Endothelial cell of umbilical vein (primary cell): ENCODE measurements at regions not wholly inside any gene's neighbourhood (a gene's known extent, or its start where the extent isn't known, plus 50 kb on each side); places are given as distances from the start of the nearest gene placed in this dataset.

Source experiments
- BruUV-seq: library from RNA; stranded (reverse); fragments of 400-500 nt; replicated peaks from 2 replicates; lab custom pipeline; 2021; lab: Mats Ljungman, UMichigan
- CTCF ChIA-PET: fragments of 300-600, 350-600 bp; sonication (Branson Sonifier 250); formaldehyde crosslinking; loops from one replicate; lab custom pipeline; 2021; ENCODE audit warnings: antibody characterized with exemption, inconsistent platforms; lab: Charles Lee
- POLR2A ChIA-PET: fragments of 300-600, 350-600 bp; sonication (Branson Sonifier 250); formaldehyde crosslinking; loops from one replicate; lab custom pipeline; 2021; ENCODE audit warnings: antibody characterized with exemption, inconsistent platforms; lab: Charles Lee
- DNase-seq: peaks from one replicate; pipeline ENCODE4 v3.0.0-alpha.2; 2011; ENCODE audit warnings: low read depth, low spot score
- FAIRE-seq: peaks from 2 replicates; lab custom pipeline; 2011; peaks lifted over from hg19 to GRCh38; lab: Jason Lieb, UNC
- H2AFZ ChIP-seq: 2 replicates; pipeline ENCODE4 v1.6.0; 2012; ENCODE audit warnings: low read depth, low read length, control low read depth, inconsistent platforms
- H3K27ac ChIP-seq: 2 replicates; pipeline ENCODE4 v1.5.1; 2011; ENCODE audit warnings: low read depth, mild to moderate bottlenecking, control low read depth, low read length, moderate library complexity; ENCODE audit not compliant: insufficient read depth
- H3K27me3 ChIP-seq, 2 experiments: 2 replicates each; pipeline versions ENCODE4 v1.6.0 to v1.6.1; 2011; ENCODE audit warnings: low read length in 2 of 2, mixed read lengths in 1 of 2; ENCODE audit not compliant: control insufficient read depth in 2 of 2, insufficient read depth in 2 of 2
- H3K36me3 ChIP-seq, 2 experiments: 2 replicates in 1 of 2; 3 replicates in 1 of 2; pipeline ENCODE4 v1.5.1; 2011; ENCODE audit warnings: low read length in 2 of 2, mild to moderate bottlenecking in 1 of 2, moderate library complexity in 1 of 2; ENCODE audit not compliant: control insufficient read depth in 2 of 2, insufficient read depth in 2 of 2; ENCODE audit errors: extremely low read depth in 1 of 2
- H3K4me1 ChIP-seq: 3 replicates; pipeline ENCODE4 v1.5.1; 2011; ENCODE audit warnings: mild to moderate bottlenecking, low read length; ENCODE audit not compliant: control insufficient read depth, insufficient read depth; ENCODE audit errors: extremely low read depth
- H3K4me2 ChIP-seq: 2 replicates; pipeline ENCODE4 v1.6.1; 2011; ENCODE audit warnings: low read length, control low read depth, mixed read lengths; ENCODE audit not compliant: insufficient read depth
- H3K4me3 ChIP-seq, 3 experiments: fragments of 200-600 bp in 1 of 3; sonication (generic), shearing (Covaris generic) in 1 of 3; replicated peaks in 1 of 3; 2 replicates each; pipeline ENCODE4 v1.5.1; 2011 to 2016; ENCODE audit warnings: control low read depth in 3 of 3, low read length in 3 of 3, mild to moderate bottlenecking in 2 of 3, inconsistent platforms in 1 of 3, low read depth in 1 of 3, moderate library complexity in 1 of 3; ENCODE audit not compliant: insufficient read depth in 1 of 3
- H3K79me2 ChIP-seq: 2 replicates; pipeline ENCODE4 v1.6.0; 2012; ENCODE audit warnings: low read length, inconsistent platforms; ENCODE audit not compliant: control insufficient read depth, insufficient read depth
- H3K9ac ChIP-seq: replicated peaks from 2 replicates; pipeline ENCODE3; 2011; ENCODE audit warnings: low read length, control low read depth; ENCODE audit not compliant: insufficient read depth; ENCODE audit errors: extremely low read depth
- H3K9me1 ChIP-seq: replicated peaks from 3 replicates; pipeline ENCODE4 v1.6.0; 2011; ENCODE audit warnings: mild to moderate bottlenecking, low read length; ENCODE audit not compliant: control insufficient read depth, insufficient read depth; ENCODE audit errors: extremely low read depth
- H3K9me3 ChIP-seq: replicated peaks from 2 replicates; pipeline ENCODE4 v1.5.1; 2012; ENCODE audit warnings: low read length, inconsistent platforms; ENCODE audit not compliant: control insufficient read depth, insufficient read depth
- H4K20me1 ChIP-seq: replicated peaks from 2 replicates; pipeline ENCODE3; 2011; ENCODE audit warnings: mild to moderate bottlenecking, low read length; ENCODE audit not compliant: control insufficient read depth, insufficient read depth; ENCODE audit errors: extremely low read depth
- CTCF ChIP-seq, 2 donors: IDR thresholded peaks; 1 replicate in 1 of 2; 2 replicates in 1 of 2; pipeline ENCODE4 v1.5.1; 2011; ENCODE audit warnings: low read length in 2 of 2, mild to moderate bottlenecking in 2 of 2, moderate library complexity in 2 of 2, control low read depth in 1 of 2, inconsistent platforms in 1 of 2, low read depth in 1 of 2; ENCODE audit not compliant: insufficient read depth in 1 of 2; ENCODE audit errors: extremely low read depth in 1 of 2
- EZH2 ChIP-seq: IDR thresholded peaks from 2 replicates; pipeline ENCODE4 v1.6.1; 2012; ENCODE audit warnings: borderline replicate concordance, low read depth, mild to moderate bottlenecking, moderate library complexity, low read length, inconsistent platforms; ENCODE audit not compliant: severe bottlenecking
- FOS ChIP-seq: IDR thresholded peaks from 2 replicates; pipeline ENCODE4 v1.6.1; 2011; ENCODE audit warnings: mild to moderate bottlenecking, low read length, moderate library complexity, borderline replicate concordance; ENCODE audit not compliant: insufficient read depth
- GATA2 ChIP-seq: IDR thresholded peaks from 2 replicates; pipeline ENCODE4 v1.7.0; 2011; ENCODE audit warnings: low read depth, mild to moderate bottlenecking, moderate library complexity, mixed read lengths, low read length; ENCODE audit not compliant: insufficient read length, insufficient read depth
- JUN ChIP-seq: IDR thresholded peaks from 2 replicates; pipeline ENCODE4 v1.6.1; 2011; ENCODE audit warnings: borderline replicate concordance, low read depth; ENCODE audit not compliant: insufficient read length, insufficient read depth
- MAX ChIP-seq: IDR thresholded peaks from 2 replicates; pipeline ENCODE4 v1.6.1; 2011; ENCODE audit not compliant: insufficient read depth, insufficient read length
- MYC ChIP-seq: IDR thresholded peaks from one replicate; pipeline ENCODE4 v1.6.1; 2011; ENCODE audit warnings: mild to moderate bottlenecking, low read depth, low read length
- POLR2A ChIP-seq: IDR thresholded peaks from 2 replicates; pipeline ENCODE4 v1.6.1; 2012; ENCODE audit warnings: low read depth, mild to moderate bottlenecking, control low read depth, low read length
- POLR2AphosphoS5 ChIP-seq: IDR thresholded peaks from 2 replicates; pipeline ENCODE4 v1.6.1; 2012; ENCODE audit warnings: low read depth, mild to moderate bottlenecking, control low read depth, low read length, moderate library complexity; ENCODE audit not compliant: insufficient read depth
- dilution Hi-C: fragments of 300-500 bp; cut with MboI; formaldehyde crosslinking; loops from one replicate; pipeline ENCODE4 v1.15.0; 2019; ENCODE audit warnings: low sequenced_read_pairs; ENCODE audit not compliant: extremely low pct_ligation_motif_present
- intact Hi-C: fragments of 100-400 bp; cut with micrococcal nuclease; formaldehyde crosslinking; loops from one replicate; pipeline ENCODE4 v1.10.0; 2022

- H3K36me3 ChIP-seq, result no peaks in the 10 kb centered on the region
- H3K27ac ChIP-seq, result no peak overlapping the region
- TF ChIP-seq MYC (no peak), POLR2AphosphoS5 (no peak), EZH2 (no peak), MAX (no peak), POLR2A (no peak), CTCF (IDR thresholded peaks at IDR 0.05; ENCODE audit: extremely low read depth in 1 of 2, insufficient read depth in 1 of 2, low read depth in 1 of 2, low read length in 2 of 2) (no peak), GATA2 (no peak), FOS (no peak), JUN (no peak)
- no peaks in the 10 kb centered on the region for H3K79me2 ChIP-seq
- dilution Hi-C loops (no loop called here), intact Hi-C loops (no loop called here)
- H3K9me3 ChIP-seq, result peaks cover 2% of the 10 kb centered on the region
- no peak overlapping the region for H3K4me2 ChIP-seq
- POLR2A ChIA-PET, result no interaction called here
- H3K4me1 ChIP-seq, result no peaks in the 10 kb centered on the region
- H3K4me3 ChIP-seq, result no peak overlapping the region
- no peaks in the 10 kb centered on the region for H3K27me3 ChIP-seq
- no peaks in the 10 kb centered on the region for H3K9me1 ChIP-seq
- FAIRE-seq, result no peak
- no peak overlapping the region for H2AFZ ChIP-seq
- BruUV-seq, result no TSS peak
- CTCF ChIA-PET, result no interaction called here
- no peak overlapping the region for H3K9ac ChIP-seq
- no peak for DNase-seq
- no peaks in the 10 kb centered on the region for H4K20me1 ChIP-seq
Observed at GRCh38 chr10:107544706-107545520, 380.4 kb upstream of the SORCS1 start.
